HG02981 (cell line): ENCODE measurements at regions not wholly inside any gene's neighbourhood (a gene's known extent, or its start where the extent isn't known, plus 50 kb on each side); places are given as distances from the start of the nearest gene placed in this dataset.

Experiments used
- ATAC-seq: cut with Tn5 transposase; IDR thresholded peaks from one replicate; pipeline ENCODE4 v1.9.1; 2021; ENCODE audit warnings: mild to moderate bottlenecking, moderate library complexity; ENCODE audit not compliant: unreplicated experiment

GRCh38 chr12:34289431-34290380 lies 267.4 kb downstream of the ALG10 start:
- no peak for ATAC-seq

- no peak for ATAC-seq
These were observed 268.2 kb downstream of the ALG10 start for GRCh38 chr12:34290381-34290995.

GRCh38 chr12:34291001-34291400 lies 268.7 kb downstream of the ALG10 start:
- ATAC-seq = no peak

- no peak for ATAC-seq
These were observed 269.2 kb downstream of the ALG10 start for GRCh38 chr12:34291426-34291901.

- ATAC-seq = no peak
These were observed 270.7 kb downstream of the ALG10 start for GRCh38 chr12:34292736-34293625.

- ATAC-seq = no peak
These were observed 271.8 kb downstream of the ALG10 start for GRCh38 chr12:34294137-34294536.

GRCh38 chr12:34294671-34295365 lies 272.5 kb downstream of the ALG10 start:
- ATAC-seq = no peak

GRCh38 chr12:34295366-34296142 lies 273.3 kb downstream of the ALG10 start:
- no peak for ATAC-seq

- no peak for ATAC-seq
These were observed 274.1 kb downstream of the ALG10 start for GRCh38 chr12:34296143-34297041.

GRCh38 chr12:34297126-34297789 lies 275.0 kb downstream of the ALG10 start:
- ATAC-seq = no peak

GRCh38 chr12:34297790-34298164 lies 275.5 kb downstream of the ALG10 start:
- ATAC-seq = no peak

- no peak for ATAC-seq
These were observed 276.1 kb downstream of the ALG10 start for GRCh38 chr12:34298176-34298970.

- no peak for ATAC-seq
These were observed 276.9 kb downstream of the ALG10 start for GRCh38 chr12:34298971-34299801.

GRCh38 chr12:34299802-34300193 lies 277.5 kb downstream of the ALG10 start:
- no peak for ATAC-seq

- ATAC-seq = no peak
These were observed 278.3 kb downstream of the ALG10 start for GRCh38 chr12:34300376-34301250.
